Neural progenitor cell (in vitro differentiated cells): ENCODE measurements at regions not wholly inside any gene's neighbourhood (a gene's known extent, or its start where the extent isn't known, plus 50 kb on each side); places are given as distances from the start of the nearest gene placed in this dataset.

ENCODE experiments used
- DNase-seq: peaks from one replicate; pipeline ENCODE4 v3.0.0-alpha.2; 2016; ENCODE audit warnings: low spot score
- H2AFZ ChIP-seq: fragments of 200-600 bp; sonication (generic); replicated peaks from 2 replicates; pipeline ENCODE4 v1.6.1; 2016; ENCODE audit warnings: antibody characterized with exemption
- H3F3A ChIP-seq: fragments of 200-600 bp; sonication (generic); 2 replicates; pipeline ENCODE4 v1.6.1; 2016; ENCODE audit warnings: antibody characterized with exemption, low read depth
- H3K27ac ChIP-seq: fragments of 200-600 bp; sonication (generic); 2 replicates; pipeline ENCODE4 v1.5.1; 2016; ENCODE audit warnings: mild to moderate bottlenecking
- H3K27me3 ChIP-seq: fragments of 200-600 bp; sonication (generic); 2 replicates; pipeline ENCODE4 v1.6.1; 2016; ENCODE audit warnings: mild to moderate bottlenecking, moderate library complexity
- H3K36me3 ChIP-seq: fragments of 200-600 bp; sonication (generic); 2 replicates; pipeline ENCODE4 v1.5.1; 2016
- H3K4me1 ChIP-seq: fragments of 200-600 bp; sonication (generic); 2 replicates; pipeline ENCODE4 v1.6.1; 2016; ENCODE audit warnings: mixed run types
- H3K4me2 ChIP-seq: fragments of 200-600 bp; sonication (generic); 2 replicates; pipeline ENCODE4 v1.6.1; 2016
- H3K4me3 ChIP-seq: fragments of 200-600 bp; sonication (generic); 2 replicates; pipeline ENCODE4 v1.5.1; 2016
- H3K79me2 ChIP-seq: fragments of 200-600 bp; sonication (generic); 2 replicates; pipeline ENCODE4 v1.6.1; 2016; ENCODE audit warnings: low read depth
- H3K9ac ChIP-seq: fragments of 200-600 bp; sonication (generic); 2 replicates; pipeline ENCODE4 v1.6.1; 2016
- H3K9me3 ChIP-seq: fragments of 200-600 bp; sonication (generic); 2 replicates; pipeline ENCODE4 v1.5.1; 2016; ENCODE audit warnings: low read depth
- H4K20me1 ChIP-seq: fragments of 200-600 bp; sonication (generic); 2 replicates; pipeline ENCODE4 v1.6.1; 2016; ENCODE audit warnings: low read depth
- H3K27ac Mint-ChIP-seq: 3 replicates; pipeline ENCODE4 v1.8.0; 2021; ENCODE audit warnings: mixed read lengths
- H3K27me3 Mint-ChIP-seq: 2 replicates; pipeline ENCODE4 v1.8.0; 2022; ENCODE audit warnings: low read depth, mild to moderate bottlenecking, inconsistent platforms, moderate library complexity, mixed read lengths; ENCODE audit not compliant: insufficient read depth
- H3K36me3 Mint-ChIP-seq: 3 replicates; pipeline ENCODE4 v1.8.0; 2021; ENCODE audit warnings: mixed read lengths
- H3K4me1 Mint-ChIP-seq: 3 replicates; pipeline ENCODE4 v1.8.0; 2021; ENCODE audit warnings: mixed read lengths
- H3K4me3 Mint-ChIP-seq: 3 replicates; pipeline ENCODE4 v1.8.0; 2021; ENCODE audit warnings: mild to moderate bottlenecking, moderate library complexity, mixed read lengths
- H3K9me3 Mint-ChIP-seq: 3 replicates; pipeline ENCODE4 v1.8.0; 2020; ENCODE audit warnings: mixed read lengths
- EZH2 ChIP-seq: fragments of 200-600 bp; sonication (generic); IDR thresholded peaks from 2 replicates; pipeline ENCODE4 v1.6.1; 2017; ENCODE audit warnings: antibody characterized with exemption, mild to moderate bottlenecking, moderate library complexity
- EZH2phosphoT487 ChIP-seq: fragments of 200-600 bp; sonication (generic); IDR thresholded peaks from 2 replicates; pipeline ENCODE4 v1.6.1; 2017; ENCODE audit warnings: antibody characterized with exemption
- TF ChIP-seq, protein P1 (sequence below): fragments of 200-600 bp; sonication (generic); IDR thresholded peaks from 2 replicates; pipeline ENCODE4 v1.5.1; 2017; ENCODE audit warnings: antibody characterized with exemption, mild to moderate bottlenecking

DNA sequence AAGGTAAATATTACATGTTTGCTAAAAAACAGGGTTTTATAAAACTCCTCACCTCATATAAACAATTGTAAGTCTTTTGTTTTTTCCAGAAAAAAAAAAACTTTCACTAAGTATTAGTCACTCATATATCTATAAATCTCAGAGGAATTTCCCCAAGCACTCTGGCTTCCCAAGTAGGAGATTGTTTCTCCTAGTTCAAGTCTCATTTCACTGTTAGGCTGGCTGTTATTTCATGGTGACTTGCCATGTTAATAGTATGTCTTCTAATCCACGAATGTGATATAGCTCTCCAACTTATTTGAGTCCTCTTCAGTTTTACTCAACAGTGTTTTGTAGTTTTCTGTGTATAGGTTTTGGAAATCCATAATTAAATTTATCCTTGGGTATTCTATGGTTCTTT lies 61.6 kb downstream of the CAPZA3 start:
- Mint-ChIP-seq H3K9me3 (no peaks in the 10 kb centered on the region), H3K4me3 (no peak overlapping the region), H3K27me3 (peaks cover 4% of the 10 kb centered on the region), H3K36me3 (no peaks in the 10 kb centered on the region), H3K4me1 (peaks cover 2% of the 10 kb centered on the region), H3K27ac (no peak overlapping the region)
- Histone ChIP-seq H3K4me1 (no peaks in the 10 kb centered on the region), H3K79me2 (no peaks in the 10 kb centered on the region), H3F3A (no peaks in the 10 kb centered on the region), H2AFZ (no peak overlapping the region), H3K9ac (no peak overlapping the region), H3K4me2 (no peak overlapping the region), H3K27ac (no peak overlapping the region), H3K4me3 (no peak overlapping the region), H3K36me3 (no peaks in the 10 kb centered on the region), H3K9me3 (no peaks in the 10 kb centered on the region), H4K20me1 (no peaks in the 10 kb centered on the region), H3K27me3 (no peaks in the 10 kb centered on the region)
- DNase-seq = no peak
- TF ChIP-seq EZH2 (no peak), EZH2phosphoT487 (no peak)
- TF ChIP-seq, protein P1, sequence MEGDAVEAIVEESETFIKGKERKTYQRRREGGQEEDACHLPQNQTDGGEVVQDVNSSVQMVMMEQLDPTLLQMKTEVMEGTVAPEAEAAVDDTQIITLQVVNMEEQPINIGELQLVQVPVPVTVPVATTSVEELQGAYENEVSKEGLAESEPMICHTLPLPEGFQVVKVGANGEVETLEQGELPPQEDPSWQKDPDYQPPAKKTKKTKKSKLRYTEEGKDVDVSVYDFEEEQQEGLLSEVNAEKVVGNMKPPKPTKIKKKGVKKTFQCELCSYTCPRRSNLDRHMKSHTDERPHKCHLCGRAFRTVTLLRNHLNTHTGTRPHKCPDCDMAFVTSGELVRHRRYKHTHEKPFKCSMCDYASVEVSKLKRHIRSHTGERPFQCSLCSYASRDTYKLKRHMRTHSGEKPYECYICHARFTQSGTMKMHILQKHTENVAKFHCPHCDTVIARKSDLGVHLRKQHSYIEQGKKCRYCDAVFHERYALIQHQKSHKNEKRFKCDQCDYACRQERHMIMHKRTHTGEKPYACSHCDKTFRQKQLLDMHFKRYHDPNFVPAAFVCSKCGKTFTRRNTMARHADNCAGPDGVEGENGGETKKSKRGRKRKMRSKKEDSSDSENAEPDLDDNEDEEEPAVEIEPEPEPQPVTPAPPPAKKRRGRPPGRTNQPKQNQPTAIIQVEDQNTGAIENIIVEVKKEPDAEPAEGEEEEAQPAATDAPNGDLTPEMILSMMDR = no peak

DNA sequence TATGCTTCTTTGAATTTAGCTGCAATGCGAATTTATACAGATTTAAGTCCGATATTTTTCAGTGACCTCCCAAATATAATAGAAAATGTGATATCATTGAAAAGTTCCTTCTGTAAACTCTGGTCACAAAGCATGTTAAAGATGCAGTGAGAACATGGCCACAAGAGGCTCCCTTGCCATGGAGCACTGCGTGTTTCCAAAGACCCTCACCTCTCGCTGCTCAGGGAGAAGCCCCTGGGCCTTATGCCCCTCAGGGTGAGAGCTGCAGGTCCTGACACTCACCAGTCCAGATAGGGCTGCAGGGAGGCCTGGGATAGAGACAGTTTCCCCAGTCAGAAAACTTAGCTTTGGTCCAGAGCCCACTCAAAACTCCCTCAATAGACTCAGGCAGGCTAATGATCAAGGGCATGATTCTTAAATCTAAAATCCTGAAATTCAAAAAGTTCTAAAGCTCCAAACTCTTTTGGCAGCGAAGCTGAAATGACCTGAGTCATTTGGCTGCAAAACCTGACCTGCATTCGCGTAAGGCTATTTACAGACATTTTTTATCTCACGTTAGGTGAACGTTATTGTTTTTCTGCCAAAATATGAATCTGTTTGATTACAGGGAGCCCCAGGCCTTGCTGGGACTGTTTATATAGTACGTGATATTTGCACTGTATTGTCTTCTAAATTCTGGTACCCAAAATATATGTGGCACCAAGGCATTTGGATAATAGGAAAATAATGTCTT lies 67.8 kb downstream of the CAPZA3 start:
- Histone ChIP-seq H3K36me3 (no peaks in the 10 kb centered on the region), H2AFZ (peak overlapping the region; percentile 72), H3K27me3 (no peaks in the 10 kb centered on the region), H3K9me3 (no peaks in the 10 kb centered on the region), H4K20me1 (no peaks in the 10 kb centered on the region), H3K4me2 (no peak overlapping the region), H3K4me3 (no peak overlapping the region), H3K27ac (no peak overlapping the region), H3K9ac (no peak overlapping the region), H3K79me2 (no peaks in the 10 kb centered on the region), H3F3A (no peaks in the 10 kb centered on the region), H3K4me1 (no peaks in the 10 kb centered on the region)
- no peak overlapping the region for H3K4me3 Mint-ChIP-seq
- peak; percentile 51 for DNase-seq
- H3K9me3 Mint-ChIP-seq = peaks cover 3% of the 10 kb centered on the region
- H3K36me3 Mint-ChIP-seq = peaks cover 2% of the 10 kb centered on the region
- no peak overlapping the region for H3K27ac Mint-ChIP-seq
- H3K27me3 Mint-ChIP-seq = peaks cover 4% of the 10 kb centered on the region
- H3K4me1 Mint-ChIP-seq = no peaks in the 10 kb centered on the region
- TF ChIP-seq EZH2 (no peak), EZH2phosphoT487 (no peak)
- TF ChIP-seq, protein P1 = peak; percentile 62

DNA sequence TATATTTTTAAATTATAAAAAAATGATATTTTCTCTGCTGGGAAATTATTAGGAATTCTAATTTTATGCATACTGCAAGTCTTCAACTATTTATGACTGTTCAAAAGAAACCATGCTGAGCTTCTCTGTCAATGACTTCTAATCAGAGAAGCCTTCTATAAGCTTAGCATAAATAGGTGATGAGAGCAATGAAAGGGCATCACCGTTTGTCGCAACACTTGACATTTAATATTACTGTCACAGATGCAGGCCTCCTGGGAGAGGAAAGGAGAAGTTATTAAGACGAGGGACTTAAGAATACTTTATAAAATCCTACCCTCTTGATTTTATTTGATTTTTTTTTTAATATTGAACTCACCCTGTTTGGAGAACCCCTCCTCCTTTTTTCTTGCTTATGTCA lies 69.8 kb downstream of the CAPZA3 start:
- H3K79me2 ChIP-seq = no peaks in the 10 kb centered on the region
- no peak for DNase-seq
- no peak overlapping the region for H3K4me2 ChIP-seq
- H3K27ac Mint-ChIP-seq = no peak overlapping the region
- no peaks in the 10 kb centered on the region for H3K4me1 Mint-ChIP-seq
- no peak overlapping the region for H3K4me3 Mint-ChIP-seq
- H3K36me3 Mint-ChIP-seq = peaks cover 2% of the 10 kb centered on the region
- no peaks in the 10 kb centered on the region for H3K36me3 ChIP-seq
- no peaks in the 10 kb centered on the region for H3K4me1 ChIP-seq
- no peak overlapping the region for H3K4me3 ChIP-seq
- H3K9ac ChIP-seq = no peak overlapping the region
- H3K9me3 ChIP-seq = no peaks in the 10 kb centered on the region
- peaks cover 3% of the 10 kb centered on the region for H3K9me3 Mint-ChIP-seq
- H3K27me3 Mint-ChIP-seq = peaks cover 2% of the 10 kb centered on the region
- H4K20me1 ChIP-seq = no peaks in the 10 kb centered on the region
- H2AFZ ChIP-seq = no peak overlapping the region
- TF ChIP-seq EZH2phosphoT487 = no peak
- no peak for TF ChIP-seq EZH2
- TF ChIP-seq, protein P1 = no peak
- H3F3A ChIP-seq = no peaks in the 10 kb centered on the region
- no peaks in the 10 kb centered on the region for H3K27me3 ChIP-seq
- H3K27ac ChIP-seq = no peak overlapping the region
